GM12878 (cell line): ENCODE measurements at regions not wholly inside any gene's neighbourhood (a gene's known extent, or its start where the extent isn't known, plus 50 kb on each side); places are given as distances from the start of the nearest gene placed in this dataset.

Experiments used
- ATAC-seq: fragments of 200-7000 bp; cut with Tn5 transposase; 3 replicates; pipeline ENCODE4 v1.9.1; 2020; ENCODE audit warnings: mild to moderate bottlenecking, moderate library complexity
- BruUV-seq: library from RNA; stranded (reverse); fragments of 400-500 nt; replicated peaks from 2 replicates; lab custom pipeline; 2021; lab: Mats Ljungman, UMichigan
- CTCF ChIA-PET: fragments of 300-600 bp; sonication (Branson Sonifier 250); formaldehyde crosslinking; extraction: SDS; loops from one replicate; lab custom pipeline; 2021; ENCODE audit warnings: inconsistent platforms; lab: Yijun Ruan, JAX
- POLR2A ChIA-PET: fragments of 350-600 bp; formaldehyde crosslinking; extraction: SDS; loops from one replicate; lab custom pipeline; 2021; ENCODE audit warnings: inconsistent platforms; lab: Charles Lee
- RAD21 ChIA-PET: fragments of 300-600 bp; sonication (Branson Sonifier 250); formaldehyde crosslinking; loops from one replicate; lab custom pipeline; 2023; ENCODE audit warnings: antibody characterized with exemption; ENCODE audit not compliant: unreplicated experiment; lab: Charles Lee
- SMC1A ChIA-PET: fragments of 300-600 bp; sonication (Branson Sonifier 250); formaldehyde crosslinking; loops from one replicate; lab custom pipeline; 2023; ENCODE audit not compliant: unreplicated experiment, uncharacterized antibody; lab: Charles Lee
- DNase-seq: peaks from one replicate; pipeline ENCODE4 v3.0.0-alpha.2; 2011; ENCODE audit warnings: low read depth, low spot score
- FAIRE-seq: peaks from 3 replicates; lab custom pipeline; 2011; peaks lifted over from hg19 to GRCh38; lab: Jason Lieb, UNC
- H2AFZ ChIP-seq: 2 replicates; pipeline ENCODE4 v1.6.0; 2011; ENCODE audit warnings: low read depth, low read length, control low read depth; ENCODE audit not compliant: control insufficient read depth
- H3K27ac ChIP-seq: 2 replicates; pipeline ENCODE4 v1.5.1; 2011; ENCODE audit warnings: control low read depth; ENCODE audit not compliant: control insufficient read depth, insufficient read depth
- H3K27me3 ChIP-seq, 2 experiments: replicated peaks in 1 of 2; 2 replicates each; pipeline versions ENCODE4 v1.6.0 to v1.6.1; 2011; ENCODE audit warnings: low read length in 1 of 2; ENCODE audit not compliant: control insufficient read depth in 2 of 2, insufficient read depth in 2 of 2
- H3K36me3 ChIP-seq, 2 experiments: 2 replicates each; pipeline ENCODE4 v1.5.1; 2011; ENCODE audit warnings: low read length in 1 of 2; ENCODE audit not compliant: control insufficient read depth in 2 of 2, insufficient read depth in 2 of 2
- H3K4me1 ChIP-seq: 2 replicates; pipeline ENCODE4 v1.6.1; 2011; ENCODE audit warnings: mild to moderate bottlenecking, low read length, moderate library complexity, mixed read lengths; ENCODE audit not compliant: control insufficient read depth, insufficient read depth
- H3K4me2 ChIP-seq: 2 replicates; pipeline ENCODE4 v1.6.0; 2011; ENCODE audit warnings: control low read depth; ENCODE audit not compliant: control insufficient read depth, insufficient read depth
- H3K4me3 ChIP-seq: fragments of 200-600 bp; sonication (generic); 2 replicates; pipeline ENCODE4 v1.5.1; 2016
- H3K79me2 ChIP-seq: 2 replicates; pipeline ENCODE4 v1.6.0; 2011; ENCODE audit warnings: low read length; ENCODE audit not compliant: control insufficient read depth, insufficient read depth
- H3K9ac ChIP-seq: 2 replicates; pipeline ENCODE4 v1.8.0; 2011; ENCODE audit warnings: low read length, control low read depth, mixed read lengths; ENCODE audit not compliant: control insufficient read depth, insufficient read depth
- H3K9me3 ChIP-seq: replicated peaks from 3 replicates; pipeline ENCODE4 v1.5.1; 2011; ENCODE audit warnings: mild to moderate bottlenecking, low read length; ENCODE audit not compliant: control insufficient read depth, insufficient read depth
- H4K20me1 ChIP-seq: 2 replicates; pipeline ENCODE4 v1.6.0; 2011; ENCODE audit not compliant: control insufficient read depth, insufficient read depth
- BMI1 ChIP-seq: fragments of 450-650 bp; IDR thresholded peaks from 2 replicates; pipeline ENCODE4 v1.6.1; 2016; ENCODE audit warnings: mild to moderate bottlenecking, moderate library complexity, borderline replicate concordance
- DPF2 ChIP-seq: fragments of 450-650 bp; IDR thresholded peaks from 2 replicates; pipeline ENCODE4 v1.6.1; 2017; ENCODE audit warnings: mild to moderate bottlenecking
- ELK1 ChIP-seq: IDR thresholded peaks from 2 replicates; pipeline ENCODE4 v1.6.1; 2012; ENCODE audit warnings: low read depth, low read length, improper control_type of control experiment
- ESRRA ChIP-seq: IDR thresholded peaks from 2 replicates; pipeline ENCODE4 v1.6.1; 2012; ENCODE audit warnings: mild to moderate bottlenecking, low read length, improper control_type of control experiment
- FOS ChIP-seq: IDR thresholded peaks from 3 replicates; pipeline ENCODE4 v1.6.1; 2011; ENCODE audit warnings: borderline replicate concordance; ENCODE audit not compliant: insufficient read length; ENCODE audit errors: extremely low read depth
- IKZF1 ChIP-seq: fragments of 450-650 bp; conservative IDR thresholded peaks from 2 replicates; pipeline ENCODE4 v1.6.1; 2017; ENCODE audit warnings: antibody characterized with exemption, mild to moderate bottlenecking
- MYC ChIP-seq: IDR thresholded peaks from 2 replicates; pipeline ENCODE4 v1.6.1; 2011; ENCODE audit warnings: mild to moderate bottlenecking, low read length, moderate library complexity, inconsistent platforms; ENCODE audit not compliant: insufficient read depth, insufficient replicate concordance, insufficient read length, severe bottlenecking
- PKNOX1 ChIP-seq: fragments of 450-650 bp; IDR thresholded peaks from 2 replicates; pipeline ENCODE4 v1.6.1; 2016; ENCODE audit warnings: mild to moderate bottlenecking
- RAD51 ChIP-seq: fragments of 450-650 bp; IDR thresholded peaks from 2 replicates; pipeline ENCODE4 v1.6.1; 2016; ENCODE audit warnings: moderate library complexity, mild to moderate bottlenecking, inconsistent platforms
- RB1 ChIP-seq: fragments of 450-650 bp; formaldehyde crosslinking; IDR thresholded peaks from 2 replicates; pipeline ENCODE4 v1.6.1; 2017; ENCODE audit warnings: mild to moderate bottlenecking, borderline replicate concordance
- SIN3A ChIP-seq: IDR thresholded peaks from 2 replicates; pipeline ENCODE4 v1.6.1; 2012; ENCODE audit warnings: low read depth, low read length, improper control_type of control experiment
- SMAD1 ChIP-seq: fragments of 450-650 bp; IDR thresholded peaks from 2 replicates; pipeline ENCODE4 v1.6.1; 2018; ENCODE audit warnings: mild to moderate bottlenecking, low read depth; ENCODE audit not compliant: partially characterized antibody
- SREBF1 ChIP-seq: IDR thresholded peaks from 2 replicates; pipeline ENCODE4 v1.6.1; 2012; ENCODE audit warnings: mild to moderate bottlenecking, low read length
- SREBF2 ChIP-seq: IDR thresholded peaks from 2 replicates; pipeline ENCODE4 v1.6.1; 2012; ENCODE audit warnings: mild to moderate bottlenecking, low read length
- STAT3 ChIP-seq: IDR thresholded peaks from 2 replicates; pipeline ENCODE4 v1.6.1; 2011; ENCODE audit warnings: low read depth, low read length, improper control_type of control experiment
- TAF1 ChIP-seq: IDR thresholded peaks from 2 replicates; pipeline ENCODE4 v1.6.1; 2011; ENCODE audit warnings: mild to moderate bottlenecking, low read depth, low read length, borderline replicate concordance
- in situ Hi-C: fragments of 300-500 bp; cut with MboI; formaldehyde crosslinking; loops from 9 replicates; pipeline ENCODE4 v1.14.3; 2018; ENCODE audit warnings: mixed read lengths
- intact Hi-C: fragments of 100-400 bp; cut with micrococcal nuclease; formaldehyde crosslinking; loops from one replicate; pipeline ENCODE4 v1.14.2; 2022; ENCODE audit not compliant: unreplicated experiment
- TF ChIP-seq, protein P1 (sequence below): fragments of 450-650 bp; formaldehyde crosslinking; IDR thresholded peaks from 2 replicates; pipeline ENCODE4 v1.4.0; 2022; ENCODE audit warnings: mild to moderate bottlenecking, moderate library complexity
- TF ChIP-seq, protein P2 (sequence below), 3 experiments: IDR thresholded peaks in 2 of 3; conservative IDR thresholded peaks in 1 of 3; 2 replicates each; pipeline ENCODE4 v1.5.1; 2011; ENCODE audit warnings: low read depth in 3 of 3, low read length in 3 of 3, mild to moderate bottlenecking in 3 of 3, control low read depth in 2 of 3, moderate library complexity in 2 of 3, inconsistent platforms in 1 of 3, mixed read lengths in 1 of 3; ENCODE audit not compliant: control insufficient read depth in 2 of 3, insufficient read depth in 1 of 3; ENCODE audit errors: extremely low read depth in 1 of 3

GRCh38 chrY:8036563-8036962 is 1125.0 kb upstream of the AMELY start:
- CTCF ChIA-PET = no interaction called here

More at GRCh38 chrY:8036563-8036962, 1125.0 kb upstream of the AMELY start:
- no peak overlapping the region for H3K27ac ChIP-seq
- H3K36me3 ChIP-seq = no peaks in the 10 kb centered on the region
- H3K9ac ChIP-seq = no peak overlapping the region
- FAIRE-seq (no peak), DNase-seq (no peak), ATAC-seq (no peak)
- H3K4me2 ChIP-seq = no peak overlapping the region
- H3K4me3 ChIP-seq = no peak overlapping the region
- no peaks in the 10 kb centered on the region for H3K27me3 ChIP-seq
- intact Hi-C loops (no loop called here), in situ Hi-C loops (no loop called here)
- no peaks in the 10 kb centered on the region for H4K20me1 ChIP-seq
- ChIA-PET POLR2A (no interaction called here), SMC1A (no interaction called here), RAD21 (no interaction called here)
- TF ChIP-seq RB1 (no peak), SIN3A (no peak), FOS (no peak), TAF1 (no peak), MYC (no peak), ESRRA (no peak), RAD51 (no peak), BMI1 (no peak), STAT3 (no peak), DPF2 (no peak), SREBF2 (no peak), SMAD1 (no peak), ELK1 (no peak), SREBF1 (no peak), PKNOX1 (no peak), IKZF1 (no peak)
- TF ChIP-seq, protein P1, sequence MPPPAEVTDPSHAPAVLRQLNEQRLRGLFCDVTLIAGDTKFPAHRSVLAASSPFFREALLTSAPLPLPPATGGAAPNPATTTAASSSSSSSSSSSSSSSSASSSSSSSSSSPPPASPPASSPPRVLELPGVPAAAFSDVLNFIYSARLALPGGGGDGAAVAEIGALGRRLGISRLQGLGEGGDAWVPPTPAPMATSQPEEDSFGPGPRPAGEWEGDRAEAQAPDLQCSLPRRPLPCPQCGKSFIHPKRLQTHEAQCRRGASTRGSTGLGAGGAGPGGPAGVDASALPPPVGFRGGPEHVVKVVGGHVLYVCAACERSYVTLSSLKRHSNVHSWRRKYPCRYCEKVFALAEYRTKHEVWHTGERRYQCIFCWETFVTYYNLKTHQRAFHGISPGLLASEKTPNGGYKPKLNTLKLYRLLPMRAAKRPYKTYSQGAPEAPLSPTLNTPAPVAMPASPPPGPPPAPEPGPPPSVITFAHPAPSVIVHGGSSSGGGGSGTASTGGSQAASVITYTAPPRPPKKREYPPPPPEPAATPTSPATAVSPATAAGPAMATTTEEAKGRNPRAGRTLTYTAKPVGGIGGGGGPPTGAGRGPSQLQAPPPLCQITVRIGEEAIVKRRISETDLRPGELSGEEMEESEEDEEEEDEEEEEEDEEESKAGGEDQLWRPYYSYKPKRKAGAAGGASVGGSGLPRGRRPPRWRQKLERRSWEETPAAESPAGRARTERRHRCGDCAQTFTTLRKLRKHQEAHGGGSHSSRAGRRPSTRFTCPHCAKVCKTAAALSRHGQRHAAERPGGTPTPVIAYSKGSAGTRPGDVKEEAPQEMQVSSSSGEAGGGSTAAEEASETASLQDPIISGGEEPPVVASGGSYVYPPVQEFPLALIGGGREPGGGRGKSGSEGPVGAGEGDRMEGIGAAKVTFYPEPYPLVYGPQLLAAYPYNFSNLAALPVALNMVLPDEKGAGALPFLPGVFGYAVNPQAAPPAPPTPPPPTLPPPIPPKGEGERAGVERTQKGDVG = no peak
- TF ChIP-seq, protein P2, sequence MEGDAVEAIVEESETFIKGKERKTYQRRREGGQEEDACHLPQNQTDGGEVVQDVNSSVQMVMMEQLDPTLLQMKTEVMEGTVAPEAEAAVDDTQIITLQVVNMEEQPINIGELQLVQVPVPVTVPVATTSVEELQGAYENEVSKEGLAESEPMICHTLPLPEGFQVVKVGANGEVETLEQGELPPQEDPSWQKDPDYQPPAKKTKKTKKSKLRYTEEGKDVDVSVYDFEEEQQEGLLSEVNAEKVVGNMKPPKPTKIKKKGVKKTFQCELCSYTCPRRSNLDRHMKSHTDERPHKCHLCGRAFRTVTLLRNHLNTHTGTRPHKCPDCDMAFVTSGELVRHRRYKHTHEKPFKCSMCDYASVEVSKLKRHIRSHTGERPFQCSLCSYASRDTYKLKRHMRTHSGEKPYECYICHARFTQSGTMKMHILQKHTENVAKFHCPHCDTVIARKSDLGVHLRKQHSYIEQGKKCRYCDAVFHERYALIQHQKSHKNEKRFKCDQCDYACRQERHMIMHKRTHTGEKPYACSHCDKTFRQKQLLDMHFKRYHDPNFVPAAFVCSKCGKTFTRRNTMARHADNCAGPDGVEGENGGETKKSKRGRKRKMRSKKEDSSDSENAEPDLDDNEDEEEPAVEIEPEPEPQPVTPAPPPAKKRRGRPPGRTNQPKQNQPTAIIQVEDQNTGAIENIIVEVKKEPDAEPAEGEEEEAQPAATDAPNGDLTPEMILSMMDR (IDR thresholded peaks at IDR 0.05 in 2 of 3, conservative IDR thresholded peaks at IDR 0.05 in 1 of 3; ENCODE audit: control insufficient read depth in 2 of 3, extremely low read depth in 1 of 3, insufficient read depth in 1 of 3, low read depth in 3 of 3, low read length in 3 of 3) = no peak
- no peaks in the 10 kb centered on the region for H3K79me2 ChIP-seq
- no peaks in the 10 kb centered on the region for H3K4me1 ChIP-seq
- no peak overlapping the region for H2AFZ ChIP-seq
- BruUV-seq = no TSS peak
- H3K9me3 ChIP-seq = no peaks in the 10 kb centered on the region
